ENCODE measurements at regions not wholly inside any gene's neighbourhood (a gene's known extent, or its start where the extent isn't known, plus 50 kb on each side); places are given as distances from the start of the nearest gene placed in this dataset.

GRCh38 chr9:12956805-12957204, 182.0 kb downstream of the LURAP1L start:
- no peaks in the 10 kb centered on the region for H3K36me3 ChIP-seq
- DNase-seq, result no peak
- no peak overlapping the region for H3K4me3 ChIP-seq
- no peaks in the 10 kb centered on the region for H3K4me1 ChIP-seq
- no peaks in the 10 kb centered on the region for H3K27me3 ChIP-seq
- ATAC-seq, result no peak
- intact Hi-C loops (cut with DNase I), result no loop called here
- 95 to 99% (median 97%) methylated on average over 4 of the region's 4 CpGs for WGBS, 4 donors
- peaks cover 0 to 20% (median 9%) of the 10 kb centered on the region in 12 donors for H3K9me3 ChIP-seq
- TF ChIP-seq CTCF (IDR thresholded peaks at IDR 0.05) (no peak), POLR2A (IDR thresholded peaks at IDR 0.05) (no peak)
- no peak overlapping the region for H3K27ac ChIP-seq

GRCh38 chr9:12958279-12958678, 183.5 kb downstream of the LURAP1L start:
- H3K36me3 ChIP-seq, result no peaks in the 10 kb centered on the region
- no peaks in the 10 kb centered on the region for H3K4me1 ChIP-seq
- peaks cover 0 to 20% (median 9%) of the 10 kb centered on the region in 12 donors for H3K9me3 ChIP-seq

GRCh38 chr9:12958708-12959107, 183.9 kb downstream of the LURAP1L start:
- no peak overlapping the region for H3K4me3 ChIP-seq
- peaks cover 0 to 20% (median 9%) of the 10 kb centered on the region in 12 donors for H3K9me3 ChIP-seq
- H3K27ac ChIP-seq, result no peak overlapping the region
- H3K36me3 ChIP-seq, result no peaks in the 10 kb centered on the region
- intact Hi-C loops (cut with DNase I), result no loop called here
- DNase-seq (no peak), ATAC-seq (no peak)
- H3K4me1 ChIP-seq, result no peaks in the 10 kb centered on the region
- TF ChIP-seq POLR2A (IDR thresholded peaks at IDR 0.05) (no peak), CTCF (IDR thresholded peaks at IDR 0.05) (no peak)
- WGBS, 4 donors, result 60 to 65% (median 61%) methylated on average over 3 of the region's 3 CpGs
- H3K27me3 ChIP-seq, result no peaks in the 10 kb centered on the region

More at GRCh38 chr9:12958279-12958678, 183.5 kb downstream of the LURAP1L start:
- DNase-seq (no peak), ATAC-seq (no peak)
- no peak overlapping the region for H3K27ac ChIP-seq
- 95 to 97% (median 96%) methylated on average over 3 of the region's 3 CpGs for WGBS, 4 donors
- TF ChIP-seq CTCF (IDR thresholded peaks at IDR 0.05) (no peak), POLR2A (IDR thresholded peaks at IDR 0.05) (no peak)
- intact Hi-C loops (cut with DNase I), result no loop called here
- H3K27me3 ChIP-seq, result no peaks in the 10 kb centered on the region
- no peak overlapping the region for H3K4me3 ChIP-seq

- Histone ChIP-seq H3K27ac (no peak overlapping the region), H3K27me3 (no peaks in the 10 kb centered on the region), H3K4me3 (no peak overlapping the region), H3K36me3 (no peaks in the 10 kb centered on the region), H3K9me3 (peaks cover 0 to 20% (median 9%) of the 10 kb centered on the region in 12 donors), H3K4me1 (peaks cover 0 to 7% (median 0%) of the 10 kb centered on the region in 12 donors)
- no peak for TF ChIP-seq CTCF (IDR thresholded peaks at IDR 0.05)
- no peak for TF ChIP-seq POLR2A (IDR thresholded peaks at IDR 0.05)
- DNase-seq (no peak), ATAC-seq (no peak)
- WGBS, 4 donors, result 45 to 64% (median 57%) methylated on average over 2 of the region's 2 CpGs
- intact Hi-C loops (cut with DNase I), result no loop called here
These were observed 186.5 kb downstream of the LURAP1L start for GRCh38 chr9:12961276-12961809.

All from heart left ventricle (tissue), 16 donors.